GM13977 (cell line): ENCODE measurements at regions not wholly inside any gene's neighbourhood (a gene's known extent, or its start where the extent isn't known, plus 50 kb on each side); places are given as distances from the start of the nearest gene placed in this dataset.
"Not testable (repeated sequence)": the region's sequence is repeated elsewhere in the genome, so short reads cannot be mapped to it uniquely, and the experiment has no call there.

Experiments
- DNase-seq: peaks from one replicate; pipeline ENCODE4 v3.0.0; 2012; ENCODE audit warnings: low spot score
- in situ Hi-C: fragments of 300-500 bp; cut with MboI; formaldehyde crosslinking; loops from one replicate; pipeline ENCODE4 v1.12.0; 2022; ENCODE audit warnings: low sequenced_read_pairs, low pct_unique_long_range_greater_than_20kb, mixed read lengths, inconsistent platforms; ENCODE audit not compliant: unreplicated experiment
- TF ChIP-seq, protein P1 (sequence below): IDR thresholded peaks from 2 replicates; pipeline ENCODE4 v1.5.1; 2012; ENCODE audit warnings: mild to moderate bottlenecking, control low read depth; ENCODE audit not compliant: insufficient read depth; ENCODE audit errors: extremely low read depth, missing control alignments

DNA sequence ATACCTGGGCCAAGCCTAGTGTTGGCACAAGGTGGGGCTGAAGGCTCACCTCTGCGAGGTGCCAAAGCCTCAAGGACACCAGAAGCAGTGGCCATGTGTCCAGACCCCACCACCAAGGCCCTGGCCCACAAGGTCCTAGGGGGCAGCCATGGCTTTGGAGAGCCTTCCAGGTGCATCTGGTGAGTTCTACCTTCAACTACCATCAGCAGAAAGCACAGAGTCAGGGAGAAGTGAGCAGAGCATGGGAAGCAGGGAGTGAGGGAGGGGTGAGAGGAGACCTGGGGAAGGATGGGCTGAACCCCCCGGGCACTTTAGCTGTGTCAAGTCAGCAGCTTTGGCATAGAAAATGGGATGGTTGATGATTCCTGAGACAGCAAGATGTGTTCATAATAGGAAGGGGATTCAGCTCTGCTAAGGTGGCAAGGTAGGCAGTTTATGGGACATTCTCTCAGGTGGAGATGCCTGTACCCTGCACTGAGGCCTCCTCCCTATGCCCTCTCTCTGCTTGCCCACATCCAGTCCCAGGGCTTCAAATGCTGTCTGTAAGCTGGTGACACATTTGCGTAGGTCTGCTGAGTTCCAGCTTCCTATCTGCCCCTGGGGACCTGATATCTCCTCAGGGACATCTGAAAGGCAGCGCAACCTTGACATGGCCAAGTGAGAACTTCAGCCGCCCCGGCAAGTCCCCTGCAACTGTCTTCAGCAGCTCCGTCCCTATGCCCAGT lies 83.4 kb upstream of the RGPD5 start:
- in situ Hi-C loops, result no loop called here
- TF ChIP-seq, protein P1, sequence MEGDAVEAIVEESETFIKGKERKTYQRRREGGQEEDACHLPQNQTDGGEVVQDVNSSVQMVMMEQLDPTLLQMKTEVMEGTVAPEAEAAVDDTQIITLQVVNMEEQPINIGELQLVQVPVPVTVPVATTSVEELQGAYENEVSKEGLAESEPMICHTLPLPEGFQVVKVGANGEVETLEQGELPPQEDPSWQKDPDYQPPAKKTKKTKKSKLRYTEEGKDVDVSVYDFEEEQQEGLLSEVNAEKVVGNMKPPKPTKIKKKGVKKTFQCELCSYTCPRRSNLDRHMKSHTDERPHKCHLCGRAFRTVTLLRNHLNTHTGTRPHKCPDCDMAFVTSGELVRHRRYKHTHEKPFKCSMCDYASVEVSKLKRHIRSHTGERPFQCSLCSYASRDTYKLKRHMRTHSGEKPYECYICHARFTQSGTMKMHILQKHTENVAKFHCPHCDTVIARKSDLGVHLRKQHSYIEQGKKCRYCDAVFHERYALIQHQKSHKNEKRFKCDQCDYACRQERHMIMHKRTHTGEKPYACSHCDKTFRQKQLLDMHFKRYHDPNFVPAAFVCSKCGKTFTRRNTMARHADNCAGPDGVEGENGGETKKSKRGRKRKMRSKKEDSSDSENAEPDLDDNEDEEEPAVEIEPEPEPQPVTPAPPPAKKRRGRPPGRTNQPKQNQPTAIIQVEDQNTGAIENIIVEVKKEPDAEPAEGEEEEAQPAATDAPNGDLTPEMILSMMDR, result no peak
- DNase-seq, result no peak

DNA sequence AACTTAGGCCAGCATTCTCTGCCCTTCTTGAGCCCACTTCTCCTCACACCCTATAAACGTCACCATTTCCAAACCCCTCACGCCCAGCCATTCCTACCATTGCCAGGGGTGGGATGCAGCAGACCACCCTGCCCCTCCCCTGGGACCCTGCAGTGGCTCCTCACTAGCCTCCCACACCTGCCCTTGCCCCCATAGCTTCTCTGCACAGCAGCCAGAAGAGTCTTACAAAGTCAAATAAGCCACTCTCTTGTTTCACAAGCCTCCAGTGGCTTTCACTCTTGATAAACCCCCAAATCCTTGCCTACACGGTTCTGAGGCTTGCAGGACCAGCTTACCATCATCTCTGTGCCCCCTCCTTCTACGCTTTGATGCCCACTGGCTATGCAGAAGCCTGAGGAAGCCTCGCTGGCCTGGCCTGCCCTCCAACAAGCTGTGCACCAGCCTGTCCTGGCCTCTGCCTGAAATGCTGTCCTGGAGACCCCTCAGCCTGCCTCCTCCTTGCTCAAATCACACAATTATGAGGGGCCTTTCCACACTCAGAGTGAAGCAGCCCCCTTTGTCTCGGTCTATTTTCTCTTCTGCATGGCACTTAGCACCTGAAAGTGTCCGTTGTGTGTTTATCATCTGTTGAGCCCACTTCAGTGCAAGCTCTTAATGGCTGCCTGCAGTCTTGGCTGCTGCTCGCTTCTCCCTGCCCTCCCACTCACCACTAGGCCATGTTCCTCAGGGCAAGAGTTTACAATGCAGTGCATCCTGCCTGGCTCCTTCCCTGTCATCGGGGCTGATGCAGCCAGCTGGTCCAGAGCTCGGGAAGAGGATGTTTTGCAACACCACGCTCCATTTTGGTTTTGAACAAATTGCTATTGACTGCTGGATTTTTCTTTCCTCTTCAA lies 82.6 kb upstream of the RGPD5 start:
- in situ Hi-C loops, result no loop called here
- TF ChIP-seq, protein P1, result no peak
- DNase-seq, result no peak

DNA sequence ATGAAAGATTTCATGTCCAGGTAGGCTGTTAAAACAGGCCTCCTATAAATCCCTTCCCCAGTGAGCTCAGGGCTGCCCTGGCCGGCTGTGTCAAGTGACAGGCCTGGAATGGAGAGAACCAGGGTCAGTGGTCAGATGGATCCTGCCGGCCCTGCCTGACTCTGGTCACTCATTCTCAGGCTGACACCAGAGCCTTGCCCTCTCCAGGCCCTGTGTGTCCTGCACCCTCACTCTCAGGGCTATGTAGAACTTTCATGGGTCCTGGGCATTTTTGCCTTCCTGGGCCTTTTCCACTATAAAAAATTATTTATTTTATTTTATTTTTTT lies 82.0 kb upstream of the RGPD5 start:
- TF ChIP-seq, protein P1, result no peak
- DNase-seq, result no peak
- in situ Hi-C loops, result no loop called here

DNA sequence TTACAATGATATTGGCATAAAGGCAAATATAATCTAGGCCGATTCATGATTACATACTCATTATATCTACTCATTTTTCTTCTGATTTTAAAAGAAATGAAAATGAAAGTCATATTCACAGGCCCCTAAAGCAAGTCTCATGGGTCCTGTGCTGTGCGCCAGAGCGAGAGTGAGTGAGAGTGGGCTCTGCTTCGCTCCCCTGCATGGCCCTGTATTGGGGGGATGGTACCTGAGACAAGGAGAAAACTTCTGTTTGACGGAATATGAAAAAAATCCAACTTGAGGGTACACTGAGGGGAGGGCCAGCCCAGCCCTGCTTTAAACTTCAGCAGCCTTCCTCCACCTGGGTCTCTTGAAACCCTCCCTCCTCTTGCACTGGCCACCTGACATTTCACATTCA lies 81.4 kb upstream of the RGPD5 start:
- TF ChIP-seq, protein P1, result no peak
- in situ Hi-C loops, result no loop called here

DNA sequence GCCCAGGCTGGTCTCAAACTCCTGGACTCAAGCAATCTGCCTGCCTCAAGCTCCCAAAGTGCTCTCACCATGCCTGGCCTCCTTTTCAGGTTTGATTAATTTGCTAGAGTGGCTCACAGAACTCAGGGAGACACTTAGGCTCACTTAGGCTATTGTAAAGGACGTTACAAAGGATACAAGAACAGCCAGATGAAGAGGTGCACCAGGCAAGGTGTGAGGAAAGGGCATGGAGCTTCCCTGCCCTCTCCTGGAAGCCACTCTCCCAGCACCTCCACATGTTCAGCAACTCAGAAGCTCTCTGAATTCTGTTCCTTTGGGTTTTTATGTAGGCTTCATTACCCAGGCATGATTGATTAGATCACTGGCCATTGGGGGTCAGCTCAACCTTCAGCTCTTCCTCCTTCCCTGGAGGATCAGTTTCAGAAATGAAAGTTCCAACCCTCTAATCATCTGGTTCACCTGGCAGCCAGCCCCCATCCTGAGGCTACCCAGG lies 78.7 kb upstream of the RGPD5 start:
- in situ Hi-C loops, result no loop called here
- DNase-seq, result no peak
- TF ChIP-seq, protein P1, result no peak

More for the DNA sequence above, 81.4 kb upstream of the RGPD5 start:
- DNase-seq, result no peak

DNA sequence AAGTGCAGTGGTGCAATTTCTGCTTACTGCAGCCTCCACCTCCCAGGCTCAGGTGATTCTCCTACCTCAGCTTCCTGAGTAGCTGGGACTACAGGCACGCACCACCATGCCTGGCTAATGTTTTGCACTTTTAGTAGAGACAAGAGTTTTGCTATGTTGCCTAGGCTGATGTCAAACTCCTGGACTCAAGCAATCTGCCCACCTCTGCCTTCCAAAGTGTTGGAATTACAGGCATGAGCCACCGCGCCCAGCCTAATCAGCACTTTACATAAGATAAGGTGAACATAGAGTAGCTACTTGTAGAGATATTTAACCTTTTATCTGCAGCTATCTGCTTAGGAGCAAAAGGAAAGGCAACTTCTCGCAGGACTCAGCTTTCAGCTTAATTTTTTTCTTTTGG lies 77.5 kb upstream of the RGPD5 start:
- in situ Hi-C loops, DNase-seq: not testable (repeated sequence)

DNA sequence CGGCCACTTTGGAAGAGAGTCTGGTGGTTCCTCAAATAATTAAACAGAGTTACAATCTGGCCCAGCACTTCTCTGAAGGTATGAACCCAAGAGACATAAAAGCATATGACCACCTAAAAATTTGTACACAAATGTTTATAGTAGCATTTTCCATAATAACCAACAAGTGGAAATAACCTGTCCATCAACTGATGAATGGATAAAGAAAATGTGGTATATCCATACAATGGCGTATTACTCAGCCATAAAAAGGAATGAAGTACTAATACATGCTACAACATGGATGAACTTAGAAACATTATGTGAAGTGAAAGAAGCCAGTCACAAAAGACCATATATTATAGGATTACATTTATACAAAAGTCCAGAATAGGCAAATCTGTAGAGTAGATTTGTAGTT lies 76.0 kb upstream of the RGPD5 start:
- in situ Hi-C loops, result no loop called here
- TF ChIP-seq, protein P1, result no peak
- no peak for DNase-seq
